NCI-H2081 treated with DMSO at 0.1 percent for 48 hours (cell line): ENCODE measurements at regions not wholly inside any gene's neighbourhood (a gene's known extent, or its start where the extent isn't known, plus 50 kb on each side); places are given as distances from the start of the nearest gene placed in this dataset.

Experiments
- DNase-seq: peaks from one replicate; lab custom pipeline; 2025; lab: John Stamatoyannopoulos, UW

GRCh38 chr6:168722397-168722796 is 281.4 kb downstream of the SMOC2 start:
- DNase-seq = no peak

GRCh38 chr6:168721571-168721970 is 280.6 kb downstream of the SMOC2 start:
- DNase-seq = no peak

GRCh38 chr6:168719901-168720300 is 278.9 kb downstream of the SMOC2 start:
- DNase-seq = no peak

- no peak for DNase-seq
Observed at GRCh38 chr6:168718821-168719475, 278.0 kb downstream of the SMOC2 start.
